ENCODE measurements at regions not wholly inside any gene's neighbourhood (a gene's known extent, or its start where the extent isn't known, plus 50 kb on each side); places are given as distances from the start of the nearest gene placed in this dataset.

- TF ChIP-seq POLR2A (IDR thresholded peaks at IDR 0.05) = no peak
- no peak for TF ChIP-seq CTCF (IDR thresholded peaks at IDR 0.05)
Observed at GRCh38 chr5:26430323-26430722, 608.1 kb downstream of the CDH9 start.

Data from tibial nerve (tissue), 3 donors.